GM21619 (cell line): ENCODE measurements at regions not wholly inside any gene's neighbourhood (a gene's known extent, or its start where the extent isn't known, plus 50 kb on each side); places are given as distances from the start of the nearest gene placed in this dataset.

Experiments used
- ATAC-seq: cut with Tn5 transposase; IDR thresholded peaks from one replicate; pipeline ENCODE4 v1.9.1; 2021; ENCODE audit not compliant: unreplicated experiment

DNA sequence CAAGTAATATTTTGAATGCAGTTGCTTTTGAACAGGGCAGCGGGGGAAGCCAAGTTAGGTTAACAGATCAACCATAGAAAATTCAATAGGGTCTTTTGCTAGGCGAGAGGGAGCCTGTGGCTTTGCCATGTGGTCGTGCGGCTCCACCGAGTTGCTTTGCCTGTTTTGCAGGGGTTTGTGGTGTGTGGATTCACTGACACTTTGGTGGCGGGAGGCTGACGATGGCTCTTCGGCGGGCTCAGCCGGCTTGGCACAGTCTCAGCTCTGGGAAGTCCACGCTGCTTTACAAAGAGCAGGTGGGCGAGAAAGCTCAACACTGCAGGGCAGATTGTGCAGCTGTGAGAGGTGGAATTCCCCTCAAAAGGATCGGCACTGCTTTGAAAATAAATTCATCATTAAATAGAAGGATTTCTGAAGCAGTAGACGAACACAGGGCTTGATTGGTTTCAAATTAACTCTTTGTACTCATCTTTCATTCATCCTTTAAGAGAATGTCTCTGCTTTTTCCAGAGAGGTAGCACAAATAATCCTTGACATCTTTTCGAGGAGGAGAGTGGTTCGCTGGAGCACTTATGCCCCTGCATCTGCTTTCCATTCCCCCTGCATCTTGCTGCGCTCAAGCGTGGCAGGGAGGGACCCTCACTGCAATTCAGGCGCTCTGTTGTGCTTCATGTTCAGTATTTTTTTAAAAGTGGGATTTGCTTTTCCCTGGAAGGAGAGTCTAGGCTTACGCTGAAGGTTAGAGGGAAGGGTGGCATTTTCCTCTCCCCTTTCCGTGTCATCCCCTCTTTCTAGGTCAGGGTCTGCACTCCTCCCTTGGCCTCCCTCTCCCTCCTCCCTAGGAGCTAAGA is 201.8 kb upstream of the LEF1 start:
- ATAC-seq, result no peak

DNA sequence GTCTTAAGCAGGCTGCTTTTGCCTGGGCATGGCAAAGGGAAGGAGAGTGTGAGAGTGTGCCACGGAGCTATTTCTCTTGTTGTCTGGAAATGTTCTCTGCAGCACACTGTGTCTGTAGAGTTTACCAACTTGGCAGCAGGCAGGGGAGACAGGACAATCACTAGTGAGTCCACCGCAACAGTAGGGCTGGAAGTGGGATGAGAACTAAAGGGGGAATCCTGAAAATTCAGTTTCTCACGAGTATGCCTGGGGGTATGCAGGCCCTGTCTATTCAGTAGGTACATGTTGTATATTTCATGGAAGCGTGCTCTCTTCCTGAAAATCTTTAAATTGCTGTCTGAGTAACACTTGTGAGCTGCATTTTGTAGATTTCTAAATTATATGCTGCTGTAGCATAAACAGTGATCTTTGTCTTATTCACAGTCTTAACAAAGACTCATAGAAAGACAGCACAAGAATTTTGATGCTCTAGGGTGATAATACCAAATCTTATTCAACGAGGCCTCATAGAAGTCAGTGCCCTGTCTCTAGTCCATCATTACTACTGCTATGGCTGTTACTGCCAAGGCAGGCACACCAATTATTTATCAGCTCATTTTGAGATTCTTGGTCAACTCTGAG is 200.4 kb upstream of the LEF1 start:
- no peak for ATAC-seq

DNA sequence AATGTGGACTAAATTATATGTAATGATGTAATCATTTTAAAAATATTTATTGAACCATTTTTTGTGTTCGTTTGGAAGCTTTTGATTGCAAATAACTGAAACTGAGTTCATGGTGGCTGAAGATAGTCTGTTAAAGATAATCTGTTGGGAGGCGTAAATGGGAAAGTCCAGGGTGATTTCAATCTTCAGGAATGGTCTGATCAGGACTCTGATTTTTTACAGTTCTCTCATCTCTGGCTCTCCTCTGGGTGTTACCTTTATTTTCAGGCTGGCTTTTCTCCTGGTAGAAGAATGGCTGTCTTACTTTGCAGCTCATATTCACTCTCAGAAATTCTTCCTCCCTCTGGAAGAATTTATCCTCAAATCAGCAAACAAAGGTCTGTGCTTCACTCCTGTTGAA is 199.0 kb upstream of the LEF1 start:
- no peak for ATAC-seq

DNA sequence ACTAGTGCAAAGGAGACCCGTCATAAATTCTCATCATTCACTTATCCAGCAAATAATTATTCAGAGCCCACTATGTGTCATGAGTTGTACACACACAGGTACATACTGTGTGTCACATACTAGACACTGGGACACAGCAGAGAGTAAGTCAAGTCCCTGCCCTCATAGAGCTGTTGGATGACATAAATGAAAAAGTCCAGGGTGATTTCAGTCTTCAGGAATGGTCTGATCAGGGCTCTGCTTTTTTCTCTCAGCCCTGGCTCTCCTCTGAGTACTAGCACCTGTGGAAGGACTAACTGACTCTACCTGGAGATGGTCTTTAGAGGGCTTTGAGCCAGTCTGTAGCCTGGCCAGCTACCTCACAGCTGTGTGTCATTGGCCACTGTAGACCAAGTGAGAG is 198.0 kb upstream of the LEF1 start:
- no peak for ATAC-seq

DNA sequence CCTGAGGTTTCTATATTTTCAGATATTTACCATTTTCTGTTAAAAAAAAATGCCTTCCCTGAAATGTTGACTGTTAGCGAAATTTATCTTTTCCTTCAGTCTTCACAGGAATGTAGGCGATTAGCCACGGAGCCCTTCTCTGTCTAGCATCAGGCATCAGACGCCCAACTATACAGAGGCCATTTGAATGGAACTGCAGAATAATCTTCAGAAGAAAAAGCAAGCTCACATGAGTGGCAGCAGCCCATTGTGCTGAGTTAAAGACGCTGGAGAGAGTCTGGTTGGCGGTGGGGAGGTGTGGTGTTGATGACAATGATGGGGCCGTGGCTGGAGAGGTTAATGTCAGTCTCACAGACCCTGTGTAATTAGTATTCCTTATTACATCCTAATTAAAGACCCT is 196.8 kb upstream of the LEF1 start:
- ATAC-seq, result no peak

DNA sequence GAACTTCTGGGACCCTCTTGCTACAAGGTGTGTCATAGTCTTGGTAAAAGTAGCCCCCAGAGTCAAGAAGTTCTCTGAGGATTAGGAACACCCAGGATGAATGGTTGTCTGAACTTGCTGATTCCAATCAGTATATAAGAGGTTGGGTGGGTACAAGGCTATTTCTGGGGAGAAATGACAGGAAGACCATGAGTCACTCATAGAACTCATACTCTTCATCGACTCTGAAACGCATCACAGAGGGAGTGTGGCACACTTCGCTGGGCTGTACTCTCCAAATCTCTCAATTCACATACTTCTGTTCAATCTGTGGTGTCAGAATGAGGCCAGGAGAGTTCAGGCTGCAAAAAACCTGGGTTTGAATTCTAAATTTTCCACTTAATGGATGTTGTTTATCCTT is 193.2 kb upstream of the LEF1 start:
- no peak for ATAC-seq

DNA sequence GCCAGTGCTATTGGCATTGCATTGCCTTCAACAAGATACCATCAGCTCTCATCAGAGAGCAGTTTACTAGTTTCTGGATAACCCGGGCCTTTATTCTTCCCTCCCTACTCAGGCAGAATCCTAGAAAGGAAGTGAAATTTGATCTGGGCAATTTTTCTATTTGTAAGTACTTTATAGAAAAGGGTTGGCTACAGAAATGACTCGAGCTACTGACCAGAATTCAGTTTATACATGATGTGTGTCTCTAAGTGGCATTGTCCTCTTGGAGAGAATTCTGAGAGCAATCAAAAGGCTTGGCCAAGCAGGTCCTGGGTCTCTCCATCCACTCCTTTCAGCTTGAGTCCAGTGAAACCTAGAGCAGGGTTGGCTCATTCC is 192.7 kb upstream of the LEF1 start:
- ATAC-seq, result no peak

DNA sequence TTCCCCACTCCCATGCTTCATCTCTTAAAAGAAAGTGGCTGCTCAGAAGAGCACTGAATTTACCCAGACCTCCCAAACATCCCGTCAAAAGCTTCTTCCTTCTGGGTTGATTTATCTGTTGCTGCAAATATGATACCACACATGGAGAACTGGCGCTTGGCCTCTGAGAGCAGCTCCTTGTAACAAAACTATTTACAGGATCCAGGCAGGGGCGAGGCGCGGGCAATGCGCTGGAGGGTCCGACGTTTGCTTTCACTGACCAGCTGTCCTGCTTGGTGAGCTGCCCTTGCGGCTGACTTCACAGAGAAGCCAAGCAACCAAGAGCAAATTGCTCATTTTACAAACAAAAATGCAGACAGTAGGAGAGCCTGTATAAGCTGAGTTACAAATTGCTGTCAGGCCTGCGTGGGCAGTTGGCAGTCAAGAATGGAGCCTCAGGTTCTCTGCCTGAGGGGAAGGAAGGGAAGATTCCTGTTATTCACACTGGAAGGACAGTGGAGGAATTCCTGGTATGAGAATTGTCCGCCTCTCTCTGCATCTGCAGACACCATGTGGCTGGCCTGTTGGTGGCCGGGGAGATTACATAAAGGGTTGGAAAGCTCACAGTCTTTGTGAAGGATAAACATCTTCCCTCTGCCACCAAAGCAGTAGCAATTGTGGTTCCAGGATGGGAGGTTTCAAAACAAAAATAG is 192.2 kb upstream of the LEF1 start:
- no peak for ATAC-seq

DNA sequence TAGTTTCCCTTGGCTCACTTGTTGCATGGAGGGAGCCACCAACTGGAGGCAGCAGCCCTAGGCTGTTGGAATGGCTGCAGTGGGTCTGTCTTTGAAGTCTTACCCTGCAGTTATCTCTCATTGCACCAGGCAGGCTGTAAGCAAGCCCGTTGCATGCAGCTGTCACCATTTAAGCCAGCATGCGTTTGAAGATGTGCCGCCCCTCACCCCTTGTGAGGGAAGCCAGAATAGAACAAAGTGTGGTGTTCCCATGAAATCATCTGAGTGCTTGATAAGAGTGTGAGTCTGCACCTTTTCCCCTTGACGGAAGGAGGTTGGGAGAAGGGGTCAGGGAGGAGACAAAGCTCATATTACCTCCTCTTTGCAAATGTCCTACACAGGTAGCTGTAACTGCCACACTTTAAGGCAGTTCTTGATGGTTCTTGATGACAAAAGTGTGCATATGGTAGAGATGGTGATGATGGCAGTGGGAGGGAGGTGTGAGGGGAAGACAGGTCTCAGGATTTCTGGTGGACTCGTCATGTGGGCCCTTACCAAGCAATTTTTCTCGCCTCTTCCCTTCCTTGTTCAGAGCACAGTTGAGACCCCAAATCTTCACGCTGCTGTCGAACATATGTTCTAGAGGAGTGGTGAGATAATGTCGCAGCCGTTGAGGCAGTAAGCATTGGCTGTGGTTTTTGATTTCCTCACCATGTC is 191.4 kb upstream of the LEF1 start:
- no peak for ATAC-seq

DNA sequence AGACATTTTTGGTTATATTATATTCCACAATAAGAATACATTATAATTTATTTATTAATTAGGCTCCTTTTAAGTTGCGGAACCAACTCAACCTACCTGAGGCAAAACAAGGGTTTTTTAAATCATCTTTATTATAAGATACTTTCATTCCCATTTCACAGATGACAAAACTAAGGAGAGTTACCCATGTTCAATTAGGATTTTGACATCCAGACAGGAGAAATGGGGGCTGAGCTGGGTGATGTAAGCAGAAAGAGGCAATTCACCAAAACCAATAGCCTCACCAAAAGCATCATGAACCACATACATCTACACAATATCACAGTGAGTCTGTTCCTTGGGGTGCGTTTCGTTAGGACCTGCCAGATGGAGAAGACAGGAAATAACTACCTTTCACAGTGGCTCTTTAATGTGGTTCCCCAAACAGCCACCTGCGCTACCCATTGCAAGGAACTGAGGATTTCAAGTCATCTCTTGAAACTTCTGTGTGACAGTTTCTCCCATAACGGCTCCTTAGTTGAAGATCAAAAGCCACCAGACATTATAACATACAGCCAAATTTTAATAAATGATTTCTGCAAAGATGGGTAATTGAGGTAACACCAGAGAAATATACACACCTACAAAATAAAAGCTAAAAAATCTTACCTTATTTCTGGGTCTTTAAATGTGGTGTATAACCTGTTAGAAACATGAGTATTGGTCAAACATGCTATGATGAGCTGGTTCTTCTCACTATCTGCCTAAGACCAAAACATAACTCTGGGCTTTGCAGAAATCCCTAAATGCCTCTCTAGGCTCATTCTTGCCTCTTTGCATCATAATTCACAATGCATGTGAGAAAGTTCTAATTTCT is 190.6 kb upstream of the LEF1 start:
- no peak for ATAC-seq

DNA sequence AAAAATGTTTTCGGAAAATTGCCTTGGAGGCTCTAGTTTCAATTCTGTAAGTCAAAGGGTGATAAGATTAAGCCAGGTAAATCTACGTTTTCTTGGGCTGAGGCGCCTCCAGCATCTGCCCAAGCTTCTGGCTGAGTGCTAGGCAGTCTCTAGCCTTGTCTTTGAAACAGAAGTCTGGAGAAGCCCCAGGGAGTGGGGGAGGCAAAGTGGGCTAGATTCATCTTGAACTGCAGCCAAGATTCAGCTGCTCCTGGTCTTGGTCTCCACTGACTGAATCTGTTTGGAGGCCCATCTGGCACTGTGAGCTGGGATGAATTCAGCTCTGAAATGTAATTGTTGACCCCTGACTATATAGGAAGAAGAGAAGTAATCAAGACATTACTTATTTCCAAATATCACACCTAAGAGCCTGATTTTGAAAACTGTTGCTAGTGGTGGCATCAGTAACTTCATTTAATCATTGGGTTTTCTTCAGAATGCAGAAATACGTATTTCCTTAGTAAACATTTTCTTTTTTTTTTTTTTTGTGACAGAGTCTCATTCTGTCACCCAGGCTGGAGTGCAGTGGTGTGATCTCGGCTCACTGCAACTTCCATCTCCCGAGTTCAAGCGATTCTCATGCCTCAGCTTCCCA is 187.3 kb upstream of the LEF1 start:
- no peak for ATAC-seq

DNA sequence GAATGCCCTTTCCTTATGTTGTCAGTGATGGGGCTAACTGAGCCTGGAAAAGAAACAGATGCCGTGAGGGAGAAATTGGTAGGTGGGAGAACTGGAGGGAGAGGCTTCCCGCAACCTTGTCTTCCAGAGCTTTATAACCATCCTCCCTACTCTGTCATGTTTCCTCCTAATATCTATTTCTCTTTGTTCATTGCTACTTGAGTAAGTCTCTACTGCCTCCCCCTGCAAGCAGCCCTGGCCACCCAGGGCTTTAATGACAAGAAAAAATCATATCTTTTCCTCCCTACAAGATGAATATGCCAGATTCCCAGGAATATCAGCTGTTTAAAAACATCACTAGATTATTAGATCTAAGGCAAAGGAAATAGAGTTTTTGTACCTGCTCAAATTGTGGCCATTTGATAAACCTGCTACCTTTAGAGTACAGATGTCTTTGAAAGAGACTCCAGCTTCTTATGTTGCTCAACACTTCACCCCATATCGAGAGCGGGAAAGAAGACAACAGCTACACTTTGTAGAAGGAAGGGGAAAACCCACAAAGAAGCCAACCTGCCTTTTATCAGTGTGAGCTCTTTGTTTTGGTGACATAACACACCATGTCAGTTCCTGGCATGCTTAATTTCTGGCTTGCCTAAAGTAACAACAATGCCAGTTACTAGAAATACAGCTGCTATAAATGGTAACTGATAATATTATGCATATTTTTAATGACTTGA is 186.6 kb upstream of the LEF1 start:
- no peak for ATAC-seq

DNA sequence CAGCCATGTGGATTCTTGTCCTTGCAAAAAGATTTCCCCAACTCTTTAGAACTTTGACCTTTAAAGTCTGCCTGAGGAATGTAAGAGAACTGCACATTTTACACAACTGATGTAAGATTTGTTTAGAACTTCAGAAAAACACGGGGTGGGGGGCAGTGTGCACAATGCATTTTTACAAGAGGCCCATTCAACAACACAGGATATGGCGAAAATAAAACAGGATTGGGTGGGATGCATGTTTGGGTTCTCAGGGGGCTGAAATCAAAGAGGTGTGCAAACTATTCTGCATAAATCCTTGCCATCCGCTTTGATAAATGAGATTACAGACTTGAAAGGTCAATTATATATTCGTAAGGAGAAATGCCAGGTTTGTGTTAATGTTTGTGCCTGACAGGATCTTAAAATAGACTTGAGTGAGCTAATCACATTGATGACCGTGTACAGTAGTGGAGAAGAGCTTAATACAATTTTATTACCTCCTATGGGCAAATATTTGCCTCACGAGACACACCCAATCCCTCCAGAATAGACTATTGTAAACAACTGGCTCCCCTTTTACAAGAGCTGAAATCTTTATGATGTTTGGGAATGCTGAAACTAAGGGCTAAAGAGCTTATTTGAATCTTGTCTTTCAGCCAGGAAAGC is 184.1 kb upstream of the LEF1 start:
- no peak for ATAC-seq

DNA sequence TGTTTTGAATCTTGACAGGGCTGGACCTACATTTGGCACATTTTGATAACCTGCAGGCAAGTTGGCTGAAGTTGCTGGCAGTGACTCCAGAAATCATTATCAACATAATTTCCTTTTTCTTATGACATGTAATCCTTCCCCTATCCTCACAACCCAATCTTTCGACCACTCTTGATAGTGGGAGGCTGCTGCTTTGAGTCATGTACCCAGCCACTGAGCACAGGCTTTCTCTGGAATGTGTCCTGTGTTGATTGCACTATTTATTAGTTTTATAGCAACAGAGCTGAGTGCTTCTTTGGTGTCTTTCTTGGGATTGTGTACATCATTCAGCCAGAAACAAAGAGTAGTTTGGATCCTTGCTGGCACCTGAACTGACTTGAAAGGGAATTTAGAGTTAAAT is 183.1 kb upstream of the LEF1 start:
- ATAC-seq, result no peak

DNA sequence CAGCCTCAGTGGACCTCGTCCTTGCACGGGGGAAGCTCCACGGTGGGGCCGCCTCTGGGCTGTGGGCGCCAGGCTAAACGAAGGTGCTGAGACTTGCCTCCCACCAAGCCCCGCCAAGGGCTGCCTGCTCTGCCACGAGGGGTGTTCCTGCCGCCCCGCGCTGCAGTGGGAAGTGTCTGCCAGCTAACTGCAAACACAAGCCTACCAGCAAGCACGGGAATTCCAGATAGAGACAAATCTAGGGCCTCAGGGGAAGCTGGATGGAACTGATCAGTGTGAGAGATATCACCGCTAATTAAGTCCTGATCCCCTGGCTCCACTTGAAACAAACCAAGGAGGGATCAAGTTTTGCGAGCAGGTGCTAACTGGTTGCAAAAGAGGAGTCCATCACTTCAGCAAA is 181.6 kb upstream of the LEF1 start:
- no peak for ATAC-seq

DNA sequence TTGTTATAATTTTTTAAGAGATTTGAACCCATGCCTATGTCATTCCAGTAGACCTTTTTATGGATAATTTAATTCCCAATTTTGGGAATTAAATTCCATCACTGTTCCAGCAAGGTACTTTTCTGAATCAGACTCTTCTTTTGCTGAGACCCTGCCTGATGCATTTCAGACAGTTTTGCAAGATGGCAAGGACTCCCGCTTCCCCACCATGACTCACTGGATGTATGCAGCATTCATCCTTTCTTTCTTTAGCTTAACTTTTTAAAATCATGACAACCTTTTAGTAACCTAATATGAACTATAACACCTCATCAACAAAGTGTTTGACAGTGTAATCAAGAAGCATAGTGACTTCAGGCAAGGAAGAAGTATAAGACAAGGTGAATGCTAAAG is 178.1 kb upstream of the LEF1 start:
- no peak for ATAC-seq

DNA sequence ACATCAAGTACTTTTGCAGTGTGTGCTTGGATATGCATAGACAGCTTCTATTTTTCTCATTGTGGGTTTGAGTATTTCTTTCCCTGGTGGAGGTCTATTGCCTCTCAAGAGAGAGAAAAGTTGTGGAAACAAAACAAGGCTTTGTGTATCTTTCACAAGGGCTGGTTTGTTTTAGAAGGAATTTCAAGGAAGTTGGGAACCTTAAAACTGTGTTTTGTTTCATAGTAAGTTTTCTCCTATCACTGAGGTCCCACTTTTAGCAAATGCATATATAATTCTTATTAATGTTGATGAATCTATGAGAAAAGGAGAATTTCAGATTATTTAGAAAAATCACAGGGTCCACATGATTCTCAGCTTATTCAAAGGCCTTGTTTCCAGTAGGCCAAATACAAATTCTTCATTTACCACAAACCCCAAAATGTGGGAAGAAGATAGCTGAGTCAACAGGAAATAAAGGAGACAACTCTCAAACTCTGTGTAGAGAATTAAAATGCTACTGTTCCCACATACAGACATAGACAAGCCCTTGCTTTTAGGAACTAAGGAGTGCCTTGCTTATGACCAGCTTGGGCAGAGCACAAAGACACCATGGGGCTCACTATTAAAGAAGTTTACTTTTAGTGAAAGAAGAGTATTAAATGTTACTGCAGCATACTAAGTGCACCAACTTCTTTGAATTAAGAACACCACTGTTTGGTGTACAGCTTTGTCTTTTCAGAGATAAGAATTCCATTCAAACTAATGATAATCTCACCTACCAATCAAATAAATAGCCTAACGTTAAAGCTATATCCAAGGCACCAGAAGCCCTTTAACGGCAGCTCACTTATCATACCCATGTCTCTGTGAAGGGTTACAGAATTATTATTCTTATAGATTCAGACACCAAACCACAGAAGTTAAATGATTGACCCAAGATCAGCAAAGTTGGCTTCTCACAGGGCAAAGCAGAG is 177.4 kb upstream of the LEF1 start:
- ATAC-seq, result no peak
